ENCODE measurements at regions not wholly inside any gene's neighbourhood (a gene's known extent, or its start where the extent isn't known, plus 50 kb on each side); places are given as distances from the start of the nearest gene placed in this dataset.
"Not testable (repeated sequence)": the region's sequence is repeated elsewhere in the genome, so short reads cannot be mapped to it uniquely, and the experiment has no call there.

GRCh38 chr3:6438031-6438430 is 422.9 kb upstream of the GRM7 start:
- DNase-seq (ENCODE audit: low spot score) = no peak

- DNase-seq (ENCODE audit: low spot score) = no peak
Measured at GRCh38 chr3:6439226-6439625, 421.7 kb upstream of the GRM7 start.

GRCh38 chr3:6439824-6440223 is 421.1 kb upstream of the GRM7 start:
- DNase-seq (ENCODE audit: low spot score) = no peak

- DNase-seq (ENCODE audit: low spot score) = no peak
Measured at GRCh38 chr3:6444888-6445658, 415.8 kb upstream of the GRM7 start.

GRCh38 chr3:6447166-6447801 is 413.6 kb upstream of the GRM7 start:
- DNase-seq (ENCODE audit: low spot score) = no peak

GRCh38 chr3:6448011-6448410 is 412.9 kb upstream of the GRM7 start:
- DNase-seq (ENCODE audit: low spot score) = no peak

- no peak for DNase-seq (ENCODE audit: low spot score)
Measured at GRCh38 chr3:6449099-6449498, 411.8 kb upstream of the GRM7 start.

- no peak for DNase-seq (ENCODE audit: low spot score)
Measured at GRCh38 chr3:6452974-6453373, 407.9 kb upstream of the GRM7 start.

- DNase-seq (ENCODE audit: low spot score) = no peak
Measured at GRCh38 chr3:6455031-6455430, 405.9 kb upstream of the GRM7 start.

GRCh38 chr3:6467186-6467585 is 393.7 kb upstream of the GRM7 start:
- DNase-seq (ENCODE audit: low spot score) = no peak

GRCh38 chr3:6468589-6468988 is 392.3 kb upstream of the GRM7 start:
- no peak for DNase-seq (ENCODE audit: low spot score)

GRCh38 chr3:6471744-6472143 is 389.2 kb upstream of the GRM7 start:
- DNase-seq (ENCODE audit: low spot score) = no peak

GRCh38 chr3:6490487-6491327 is 370.2 kb upstream of the GRM7 start:
- DNase-seq (ENCODE audit: low spot score) = not testable (repeated sequence)

- DNase-seq (ENCODE audit: low spot score) = no peak
Measured at GRCh38 chr3:6491768-6492167, 369.1 kb upstream of the GRM7 start.

- no peak for DNase-seq (ENCODE audit: low spot score)
Measured at GRCh38 chr3:6492306-6492705, 368.6 kb upstream of the GRM7 start.

GRCh38 chr3:6498944-6499343 is 362.0 kb upstream of the GRM7 start:
- DNase-seq (ENCODE audit: low spot score) = not testable (repeated sequence)

- no peak for DNase-seq (ENCODE audit: low spot score)
Measured at GRCh38 chr3:6504347-6504746, 356.6 kb upstream of the GRM7 start.

GRCh38 chr3:6504834-6505233 is 356.1 kb upstream of the GRM7 start:
- DNase-seq (ENCODE audit: low spot score) = no peak

- DNase-seq (ENCODE audit: low spot score) = no peak
Measured at GRCh38 chr3:6508410-6508759, 352.5 kb upstream of the GRM7 start.

- no peak for DNase-seq (ENCODE audit: low spot score)
Measured at GRCh38 chr3:6509576-6509975, 351.3 kb upstream of the GRM7 start.

- DNase-seq (ENCODE audit: low spot score) = no peak
Measured at GRCh38 chr3:6510713-6511112, 350.2 kb upstream of the GRM7 start.

GRCh38 chr3:6512172-6512800 is 348.6 kb upstream of the GRM7 start:
- DNase-seq (ENCODE audit: low spot score) = no peak

- no peak for DNase-seq (ENCODE audit: low spot score)
Measured at GRCh38 chr3:6516143-6516542, 344.8 kb upstream of the GRM7 start.
